Osteocyte (in vitro differentiated cells): ENCODE measurements at regions not wholly inside any gene's neighbourhood (a gene's known extent, or its start where the extent isn't known, plus 50 kb on each side); places are given as distances from the start of the nearest gene placed in this dataset.
"Not testable (repeated sequence)": the region's sequence is repeated elsewhere in the genome, so short reads cannot be mapped to it uniquely, and the experiment has no call there.

ENCODE experiments used
- DNase-seq: peaks from one replicate; pipeline ENCODE4 v3.0.0; 2021; ENCODE audit warnings: mixed read lengths; ENCODE audit not compliant: unreplicated experiment; ENCODE audit errors: extremely low spot score
- H3K27ac Mint-ChIP-seq: one replicate; pipeline ENCODE4 v1.8.0; 2021; ENCODE audit warnings: mild to moderate bottlenecking, mixed read lengths; ENCODE audit not compliant: unreplicated experiment
- H3K27me3 Mint-ChIP-seq: one replicate; pipeline ENCODE4 v1.8.0; 2021; ENCODE audit warnings: mixed read lengths; ENCODE audit not compliant: unreplicated experiment
- H3K36me3 Mint-ChIP-seq: one replicate; pipeline ENCODE4 v1.8.0; 2021; ENCODE audit warnings: mixed read lengths; ENCODE audit not compliant: unreplicated experiment
- H3K4me1 Mint-ChIP-seq: one replicate; pipeline ENCODE4 v1.8.0; 2021; ENCODE audit warnings: mixed read lengths; ENCODE audit not compliant: unreplicated experiment
- H3K4me3 Mint-ChIP-seq: one replicate; pipeline ENCODE4 v1.8.0; 2021; ENCODE audit warnings: mild to moderate bottlenecking, moderate library complexity, mixed read lengths; ENCODE audit not compliant: unreplicated experiment
- H3K9me3 Mint-ChIP-seq: one replicate; pipeline ENCODE4 v1.8.0; 2021; ENCODE audit warnings: mixed read lengths; ENCODE audit not compliant: unreplicated experiment
- CTCF ChIP-seq: fragments of 200-600 bp; sonication (generic); IDR thresholded peaks from 2 replicates; pipeline ENCODE4 v1.5.0; 2021; ENCODE audit warnings: antibody characterized with exemption, mild to moderate bottlenecking, moderate library complexity

GRCh38 chr5:96189987-96190386 is 228.3 kb upstream of the ELL2 start:
- Mint-ChIP-seq H3K9me3 (peaks cover 13% of the 10 kb centered on the region), H3K36me3 (peaks cover 5% of the 10 kb centered on the region), H3K4me3 (no peak overlapping the region), H3K4me1 (peaks cover 19% of the 10 kb centered on the region), H3K27me3 (no peaks in the 10 kb centered on the region), H3K27ac (no peak overlapping the region)
- no peak for TF ChIP-seq CTCF
- DNase-seq = no peak

- no peaks in the 10 kb centered on the region for H3K27me3 Mint-ChIP-seq
- H3K4me3 Mint-ChIP-seq = no peak overlapping the region
These were observed 227.6 kb upstream of the ELL2 start for GRCh38 chr5:96189028-96189826.

GRCh38 chr5:96187309-96188027 is 225.8 kb upstream of the ELL2 start:
- Mint-ChIP-seq H3K4me1 (peaks cover 15% of the 10 kb centered on the region), H3K9me3 (peaks cover 16% of the 10 kb centered on the region), H3K4me3 (no peak overlapping the region), H3K27ac (no peak overlapping the region), H3K36me3 (peaks cover 5% of the 10 kb centered on the region), H3K27me3 (no peaks in the 10 kb centered on the region)
- DNase-seq = no peak
- TF ChIP-seq CTCF = no peak

More at GRCh38 chr5:96189028-96189826, 227.6 kb upstream of the ELL2 start:
- TF ChIP-seq CTCF = no peak
- Mint-ChIP-seq H3K9me3 (peaks cover 16% of the 10 kb centered on the region), H3K27ac (no peak overlapping the region), H3K36me3 (peaks cover 5% of the 10 kb centered on the region), H3K4me1 (peaks cover 15% of the 10 kb centered on the region)
- DNase-seq = no peak

- H3K36me3 Mint-ChIP-seq, H3K27ac Mint-ChIP-seq, H3K4me3 Mint-ChIP-seq, H3K27me3 Mint-ChIP-seq, DNase-seq: not testable (repeated sequence)
- Mint-ChIP-seq H3K9me3 (peaks cover 16% of the 10 kb centered on the region), H3K4me1 (peaks cover 17% of the 10 kb centered on the region)
These were observed 222.9 kb upstream of the ELL2 start for GRCh38 chr5:96184510-96184909.

- Mint-ChIP-seq H3K9me3 (peaks cover 10% of the 10 kb centered on the region), H3K36me3 (peaks cover 3% of the 10 kb centered on the region), H3K4me1 (peaks cover 29% of the 10 kb centered on the region), H3K27ac (no peak overlapping the region), H3K4me3 (no peak overlapping the region), H3K27me3 (no peaks in the 10 kb centered on the region)
- TF ChIP-seq CTCF = no peak
- no peak for DNase-seq
These were observed 219.2 kb upstream of the ELL2 start for GRCh38 chr5:96180684-96181435.
